Adrenal gland (tissue), 9 donors: ENCODE measurements at regions not wholly inside any gene's neighbourhood (a gene's known extent, or its start where the extent isn't known, plus 50 kb on each side); places are given as distances from the start of the nearest gene placed in this dataset.

Source experiments
- DNase-seq, 7 donors: peaks; one replicate each; pipeline ENCODE4 v3.0.0-alpha.2; 2019 to 2020
- H3K27ac ChIP-seq, 5 donors: fragments of 200-600 bp; sonication (generic) in 4 of 5; 1 replicate in 3 of 5; 2 replicates in 2 of 5; pipeline versions ENCODE4 v1.5.1 to v1.8.0; 2016 to 2020; ENCODE audit warnings: mild to moderate bottlenecking in 1 of 5
- H3K27me3 ChIP-seq: fragments of 200-600 bp; 2 replicates; pipeline ENCODE4 v1.8.0; 2021
- H3K36me3 ChIP-seq, 2 donors: fragments of 200-600 bp; replicated peaks in 1 of 2; 1 replicate in 1 of 2; 2 replicates in 1 of 2; pipeline versions ENCODE4 v1.5.1 to v1.8.0; 2018 to 2022
- H3K4me1 ChIP-seq, 2 donors: fragments of 200-600 bp; replicated peaks in 1 of 2; 1 replicate in 1 of 2; 2 replicates in 1 of 2; pipeline versions ENCODE4 v1.5.1 to v1.8.0; 2018 to 2021
- H3K4me3 ChIP-seq, 4 donors: fragments of 200-600 bp; sonication (generic) in 3 of 4; one replicate each; pipeline ENCODE4 v1.5.1; 2016 to 2018
- H3K9me3 ChIP-seq, 3 donors: fragments of 200-600 bp; sonication (generic) in 1 of 3; replicated peaks in 1 of 3; 1 replicate in 2 of 3; 2 replicates in 1 of 3; pipeline versions ENCODE4 v1.5.1 to v1.8.0; 2016 to 2021
- CTCF ChIP-seq, 6 experiments: fragments of 450-650 bp in 4 of 6; fragments of 200-600 bp in 2 of 6; sonication (generic) in 1 of 6; IDR thresholded peaks; 1 replicate in 5 of 6; 2 replicates in 1 of 6; pipeline versions ENCODE4 v1.5.1 to v1.8.0; 2016 to 2021; ENCODE audit warnings: antibody characterized with exemption in 6 of 6, mild to moderate bottlenecking in 2 of 6, moderate library complexity in 1 of 6
- POLR2A ChIP-seq, 2 donors: fragments of 450-650 bp; IDR thresholded peaks; one replicate each; pipeline ENCODE4 v1.6.1; 2017; ENCODE audit warnings: antibody characterized with exemption in 2 of 2, mild to moderate bottlenecking in 2 of 2, moderate library complexity in 1 of 2
- WGBS, 4 donors: extraction: QIAGEN DNeasy Blood & Tissue Kit in 2 of 4; methylation state at CpG; one replicate each; pipeline versions ENCODE4 v1.1.5 to v1.1.7; 2013 to 2017; 5-methylcytosine and 5-hydroxymethylcytosine counted together
- intact Hi-C, 2 donors: fragments of 100-400 bp; cut with DNase I; formaldehyde crosslinking; loops; one replicate each; pipeline versions ENCODE4 v1.14.1 to v1.15.0; 2022 to 2023
- donor health status: healthy with polysubstance abuse.
- donor health status: Bipolar disorder and iron deficiency.
- donor health status: DM: yes; HTN: yes; CAD: no.
- donor health status: DM: no; HTN: no; CAD: no.
- donor health status: DM: no; HTN: no; CAD: no.

- no peak overlapping the region for H3K27ac ChIP-seq
- no peak for TF ChIP-seq CTCF (IDR thresholded peaks at IDR 0.05)
- no peak for TF ChIP-seq POLR2A (IDR thresholded peaks at IDR 0.05)
- no peak overlapping the region for H3K4me3 ChIP-seq
- no peak for DNase-seq
- no peaks in the 10 kb centered on the region for H3K4me1 ChIP-seq
- no peaks in the 10 kb centered on the region for H3K27me3 ChIP-seq
- H3K36me3 ChIP-seq: no peaks in the 10 kb centered on the region
- no peaks in the 10 kb centered on the region for H3K9me3 ChIP-seq
- intact Hi-C loops: no loop called here
Observed at GRCh38 chr5:86831128-86831527, 213.4 kb downstream of the COX7C start.

GRCh38 chr5:86833868-86834267, 216.1 kb downstream of the COX7C start:
- Histone ChIP-seq H3K27ac (no peak overlapping the region), H3K4me1 (no peaks in the 10 kb centered on the region), H3K9me3 (no peaks in the 10 kb centered on the region), H3K27me3 (no peaks in the 10 kb centered on the region), H3K36me3 (no peaks in the 10 kb centered on the region), H3K4me3 (no peak overlapping the region)
- intact Hi-C loops: no loop called here
- DNase-seq: no peak
- no peak for TF ChIP-seq CTCF (IDR thresholded peaks at IDR 0.05)
- TF ChIP-seq POLR2A (IDR thresholded peaks at IDR 0.05): no peak
- 65 to 87% (median 75%) methylated on average over 1 of the region's 1 CpG for WGBS, 4 donors

- no peaks in the 10 kb centered on the region for H3K27me3 ChIP-seq
- no peak for DNase-seq
- TF ChIP-seq POLR2A (IDR thresholded peaks at IDR 0.05): no peak
- TF ChIP-seq CTCF (IDR thresholded peaks at IDR 0.05): no peak
- WGBS, 4 donors: 67 to 81% (median 74%) methylated on average over 2 of the region's 2 CpGs
- H3K4me1 ChIP-seq: no peaks in the 10 kb centered on the region
- intact Hi-C loops: no loop called here
- no peaks in the 10 kb centered on the region for H3K36me3 ChIP-seq
- H3K9me3 ChIP-seq: no peaks in the 10 kb centered on the region
- no peak overlapping the region for H3K27ac ChIP-seq
- H3K4me3 ChIP-seq: no peak overlapping the region
Observed at GRCh38 chr5:86837610-86838009, 219.9 kb downstream of the COX7C start.

- Histone ChIP-seq H3K27ac (no peak overlapping the region), H3K27me3 (no peaks in the 10 kb centered on the region), H3K9me3 (no peaks in the 10 kb centered on the region), H3K4me3 (no peak overlapping the region), H3K4me1 (no peaks in the 10 kb centered on the region), H3K36me3 (no peaks in the 10 kb centered on the region)
- TF ChIP-seq POLR2A (IDR thresholded peaks at IDR 0.05): no peak
- TF ChIP-seq CTCF (IDR thresholded peaks at IDR 0.05): no peak
- intact Hi-C loops: no loop called here
- 79 to 90% (median 89%) methylated on average over 2 of the region's 2 CpGs for WGBS, 4 donors
- no peak for DNase-seq
Observed at GRCh38 chr5:86838083-86838482, 220.3 kb downstream of the COX7C start.
